HG03520 (cell line): ENCODE measurements at regions not wholly inside any gene's neighbourhood (a gene's known extent, or its start where the extent isn't known, plus 50 kb on each side); places are given as distances from the start of the nearest gene placed in this dataset.
"Not testable (repeated sequence)": the region's sequence is repeated elsewhere in the genome, so short reads cannot be mapped to it uniquely, and the experiment has no call there.

Experiments
- ATAC-seq: cut with Tn5 transposase; IDR thresholded peaks from one replicate; pipeline ENCODE4 v1.9.1; 2021; ENCODE audit warnings: mild to moderate bottlenecking, moderate library complexity; ENCODE audit not compliant: unreplicated experiment

DNA sequence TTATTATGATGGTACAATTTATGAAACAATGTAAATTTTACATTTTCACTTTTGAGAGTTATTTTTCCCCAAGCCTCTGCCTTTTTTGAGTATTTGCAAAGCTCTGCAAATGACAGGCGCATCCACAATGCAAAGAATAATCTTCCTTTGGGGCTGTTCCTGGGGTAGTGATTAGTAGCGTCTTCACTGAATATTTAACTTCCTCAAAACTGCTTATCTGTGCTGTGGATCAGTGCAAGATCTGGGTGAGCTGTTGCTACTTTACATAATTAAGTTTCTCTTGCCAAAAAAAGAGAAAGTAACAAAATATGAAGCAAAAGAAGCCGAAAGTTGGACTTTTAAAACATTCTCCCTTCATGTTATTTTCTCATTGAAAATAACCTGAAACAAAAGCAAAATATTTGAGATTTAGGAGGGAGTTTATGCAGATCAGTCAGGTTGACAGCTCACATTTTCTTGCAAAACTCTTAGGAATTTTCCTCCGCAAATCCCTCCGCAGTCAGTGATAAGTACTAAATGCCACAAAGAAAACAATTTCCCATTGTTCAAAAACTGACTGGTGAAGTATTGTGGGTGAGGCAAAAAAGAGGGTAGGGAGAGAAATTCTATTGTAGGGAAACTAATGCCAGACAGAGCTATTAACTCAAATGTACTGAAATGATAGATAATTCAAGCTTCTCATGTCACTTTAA is 276.4 kb upstream of the B3GALT2 start:
- ATAC-seq = no peak

DNA sequence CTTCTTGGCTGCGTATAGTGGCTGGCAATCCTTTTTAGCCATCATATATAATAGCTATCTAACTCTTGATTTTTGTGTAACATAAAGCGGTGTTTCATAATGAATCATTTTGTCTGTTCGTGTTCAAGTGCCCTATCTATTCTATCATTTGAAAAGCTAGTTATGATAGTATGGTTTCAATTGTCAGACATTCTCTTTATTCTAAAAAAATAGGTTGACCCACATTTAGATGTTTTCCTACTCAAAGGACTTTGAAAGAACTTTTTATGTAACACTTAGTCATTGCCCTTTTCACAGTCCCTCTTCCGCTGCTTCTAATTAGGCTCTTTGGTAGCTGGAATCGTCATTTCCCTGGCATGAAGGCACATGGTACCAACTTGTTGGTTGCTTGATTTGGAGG is 272.2 kb upstream of the B3GALT2 start:
- no peak for ATAC-seq

DNA sequence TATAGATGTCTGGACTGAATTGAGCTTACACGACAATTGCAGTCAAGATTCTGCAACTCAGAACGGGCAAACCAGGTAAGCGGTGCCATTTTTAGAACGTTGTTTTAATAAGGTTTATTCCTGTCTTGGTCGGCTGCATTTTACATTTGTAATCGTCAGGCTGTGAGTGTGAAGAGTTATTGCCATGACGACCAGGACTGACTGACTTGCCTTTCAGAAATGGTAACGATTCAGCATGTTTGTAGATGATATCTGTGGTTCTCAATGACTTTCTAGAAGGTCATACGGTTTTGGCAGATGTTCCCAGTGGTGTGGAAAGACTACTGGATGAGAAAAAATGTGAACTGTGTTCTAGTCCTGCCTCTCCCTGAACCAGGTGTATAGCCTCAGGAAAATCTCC is 271.3 kb upstream of the B3GALT2 start:
- ATAC-seq = no peak

- ATAC-seq = no peak
Measured at GRCh38 chr1:193456811-193457280, 270.4 kb upstream of the B3GALT2 start.

- ATAC-seq = no peak
Measured at GRCh38 chr1:193451606-193452005, 265.2 kb upstream of the B3GALT2 start.

GRCh38 chr1:193451001-193451400 is 264.6 kb upstream of the B3GALT2 start:
- ATAC-seq = no peak

DNA sequence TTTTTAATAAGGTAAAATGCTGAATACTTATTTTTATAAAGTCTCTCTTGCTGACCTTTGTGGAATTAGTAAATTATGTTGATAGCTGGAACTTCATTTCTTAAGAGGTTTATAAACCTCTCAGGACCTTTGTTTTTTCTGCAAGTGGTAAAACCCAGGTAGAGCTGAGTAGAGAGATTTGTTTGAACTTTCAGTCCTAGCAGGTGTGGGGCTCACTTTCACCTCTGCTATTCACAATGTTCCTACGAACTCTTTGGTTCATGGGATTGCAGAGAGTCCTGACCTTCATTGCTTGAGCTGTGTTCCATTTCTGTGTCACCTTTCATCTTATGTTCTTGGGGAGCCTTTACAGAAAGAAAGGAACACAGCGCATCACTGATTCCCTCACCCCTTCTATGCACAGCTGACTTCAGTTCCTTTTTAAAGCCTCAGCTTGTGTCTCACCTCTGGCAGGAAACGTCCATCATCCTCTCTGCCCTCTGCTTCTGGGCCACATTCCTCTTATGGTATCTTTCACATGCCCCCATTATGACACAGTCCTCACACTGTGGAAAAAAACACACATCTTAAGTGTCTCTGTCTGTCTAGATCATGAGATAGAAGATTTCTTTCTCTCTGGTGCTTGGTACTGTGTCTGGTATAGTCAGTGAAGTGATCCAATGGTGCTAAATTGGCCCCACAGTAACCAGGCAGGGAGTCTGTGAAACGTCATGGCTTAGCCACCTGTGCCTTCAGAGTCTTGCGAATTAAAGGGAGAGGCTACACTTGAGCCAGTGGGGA is 262.5 kb upstream of the B3GALT2 start:
- ATAC-seq = peak; percentile 79

GRCh38 chr1:193443886-193444285 is 257.5 kb upstream of the B3GALT2 start:
- no peak for ATAC-seq

- ATAC-seq = peak; percentile 84
Measured at GRCh38 chr1:193438771-193439170, 252.4 kb upstream of the B3GALT2 start.

DNA sequence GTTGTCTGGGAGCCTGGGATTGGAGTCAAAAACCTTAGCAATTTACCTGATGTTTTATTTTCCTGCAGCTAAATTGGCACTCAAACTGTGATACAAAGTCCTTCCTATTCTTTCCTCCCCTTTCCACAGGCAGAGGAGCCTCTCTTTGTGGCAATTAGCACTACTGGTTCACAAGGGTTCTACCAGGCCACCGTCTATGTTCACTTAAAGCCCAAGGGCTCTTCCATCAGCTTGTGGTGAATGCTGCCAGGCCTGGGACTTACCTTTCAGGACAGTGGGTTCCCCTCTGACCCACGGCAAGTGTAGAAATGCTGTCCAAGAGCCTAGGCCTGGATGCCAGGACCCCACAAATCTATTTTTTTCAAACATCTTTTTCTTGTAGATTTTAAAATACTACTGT is 251.9 kb upstream of the B3GALT2 start:
- ATAC-seq = peak; percentile 6

GRCh38 chr1:193437785-193438184 is 251.4 kb upstream of the B3GALT2 start:
- peak; percentile 79 for ATAC-seq

- not testable (repeated sequence) for ATAC-seq
Measured at GRCh38 chr1:193437333-193437732, 250.9 kb upstream of the B3GALT2 start.

DNA sequence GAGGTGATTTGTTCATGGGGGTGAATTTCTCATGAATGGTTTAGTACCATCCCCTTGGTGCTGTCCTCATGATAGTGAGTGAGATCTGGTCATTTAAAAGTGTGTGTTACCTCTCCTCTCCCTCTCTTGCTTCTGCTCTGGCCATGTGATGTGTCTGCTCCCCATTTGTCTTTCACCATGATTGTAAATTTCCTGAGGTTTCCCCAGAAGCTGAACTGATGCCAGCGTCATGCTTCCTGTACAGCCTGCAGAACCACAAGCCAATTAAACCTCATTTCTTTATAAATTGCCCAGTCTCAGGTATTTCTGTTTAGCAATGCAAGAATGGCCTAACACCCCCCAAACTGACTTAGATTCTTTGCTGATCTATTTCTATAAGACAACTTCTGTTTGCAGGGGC is 249.4 kb upstream of the B3GALT2 start:
- ATAC-seq = no peak

DNA sequence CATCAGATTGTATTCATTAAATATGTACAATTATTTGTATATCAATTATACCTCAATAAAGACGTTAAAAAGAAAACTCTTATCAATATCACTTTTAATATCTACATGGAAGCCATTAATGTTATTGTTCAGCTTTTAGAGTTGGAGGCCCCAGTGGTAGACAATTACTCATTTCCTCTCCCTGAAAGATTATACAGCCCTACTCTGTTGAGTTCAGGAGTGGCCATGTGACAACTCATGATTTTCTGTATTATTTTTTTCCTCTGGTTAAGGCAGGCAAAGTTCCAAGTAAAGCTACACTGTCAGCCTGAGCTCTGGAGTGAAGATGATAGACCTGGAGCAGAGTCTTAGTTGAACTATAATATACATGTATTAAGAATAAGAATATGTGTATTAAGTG is 247.9 kb upstream of the B3GALT2 start:
- no peak for ATAC-seq

GRCh38 chr1:193433599-193433998 is 247.2 kb upstream of the B3GALT2 start:
- no peak for ATAC-seq

DNA sequence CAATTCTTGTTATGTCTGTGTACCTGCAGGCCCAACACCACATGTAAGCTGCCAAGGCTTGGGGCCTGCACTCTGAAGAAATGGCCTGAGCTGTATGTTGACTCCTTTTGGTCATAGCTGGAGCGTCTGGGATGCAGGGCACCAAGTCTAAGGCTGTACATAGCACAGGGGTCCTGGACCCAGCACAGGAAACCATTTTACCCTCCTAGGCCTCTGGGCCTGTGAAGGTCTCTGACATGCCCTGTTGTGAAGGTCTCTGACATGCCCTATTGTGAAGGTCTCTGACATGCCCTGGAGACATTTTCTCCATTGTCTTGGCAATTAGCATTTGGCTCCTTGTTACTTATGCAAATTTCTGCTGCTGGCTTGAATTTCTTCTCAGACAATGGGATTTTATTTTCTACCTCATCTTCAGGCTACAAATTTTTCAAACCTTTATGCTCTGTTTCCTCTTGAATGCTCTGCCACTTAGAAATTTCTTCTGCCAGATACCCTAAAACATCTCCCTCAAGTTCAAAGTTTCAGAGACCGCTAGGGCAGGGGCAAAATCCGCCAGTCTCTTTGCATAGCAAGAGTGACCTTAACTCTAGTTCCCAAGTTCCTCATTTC is 246.7 kb upstream of the B3GALT2 start:
- ATAC-seq = no peak

DNA sequence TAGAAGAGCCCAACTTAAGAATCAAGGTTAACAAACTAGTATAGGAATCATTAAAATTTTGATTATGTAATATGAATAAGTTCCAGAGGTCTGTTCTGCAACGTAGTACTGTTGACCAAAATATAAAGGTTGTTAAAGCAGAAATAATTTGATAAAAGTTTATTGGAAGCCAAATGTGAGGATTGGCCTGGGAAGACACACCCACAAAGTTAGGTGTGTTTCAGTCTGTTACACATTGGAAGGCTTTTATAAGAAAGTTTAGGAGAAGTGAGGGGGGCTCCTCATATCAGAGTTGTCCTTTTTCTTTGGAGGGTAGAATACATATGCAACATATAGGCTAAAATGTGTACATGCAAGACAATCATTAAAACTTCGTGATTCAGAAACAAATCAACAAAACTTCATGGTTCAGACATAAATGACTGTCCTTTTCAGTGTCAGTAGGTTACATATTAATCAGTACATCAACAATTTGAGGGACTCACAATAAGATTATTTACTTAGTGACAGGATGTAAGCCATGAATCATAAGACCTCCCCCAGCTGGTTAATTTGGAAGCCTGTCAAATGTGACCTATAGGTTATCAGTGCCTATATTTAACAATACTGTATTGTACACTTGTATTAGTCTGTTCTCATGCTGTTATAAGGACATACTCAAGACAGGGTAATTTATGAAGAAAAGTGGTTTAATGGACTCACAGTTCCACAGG is 245.0 kb upstream of the B3GALT2 start:
- ATAC-seq = no peak

DNA sequence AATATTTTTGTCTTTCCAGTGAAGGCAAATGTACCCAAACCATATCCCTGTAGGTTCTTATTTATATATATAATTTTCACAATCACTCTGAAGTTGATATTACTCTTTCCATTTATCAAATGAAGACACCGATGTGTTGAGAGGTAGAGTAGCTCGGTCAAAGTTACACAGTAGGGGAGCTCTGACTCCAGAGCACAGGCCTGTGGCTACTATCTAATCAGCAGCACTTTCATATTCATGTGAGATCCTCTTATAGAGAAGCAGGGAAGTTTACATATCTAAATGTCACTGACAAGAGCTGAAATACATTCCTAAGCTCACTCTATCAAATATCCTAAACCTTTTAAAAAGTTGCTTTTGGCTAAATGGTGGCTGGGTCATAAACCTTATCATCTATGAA is 241.1 kb upstream of the B3GALT2 start:
- no peak for ATAC-seq

- no peak for ATAC-seq
Measured at GRCh38 chr1:193426061-193426460, 239.6 kb upstream of the B3GALT2 start.

DNA sequence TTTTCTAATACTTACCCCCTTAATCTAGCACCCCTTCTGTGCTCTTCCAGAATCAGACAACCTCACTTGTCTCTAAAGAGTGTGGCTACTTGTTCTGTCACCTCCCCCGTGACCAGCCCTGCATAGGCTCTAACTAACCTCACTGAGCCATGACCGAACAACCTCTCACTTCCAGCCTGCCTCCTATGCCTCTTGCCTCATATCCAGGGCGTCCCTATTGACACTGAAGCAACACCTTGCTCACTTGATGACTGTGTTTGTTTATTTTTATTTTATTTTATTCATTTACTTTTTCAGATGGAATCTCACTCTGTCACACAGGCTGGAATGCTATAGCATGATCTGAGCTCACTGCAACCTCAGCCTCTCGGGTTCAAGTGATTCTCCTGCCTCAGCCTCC is 235.1 kb upstream of the B3GALT2 start:
- ATAC-seq = no peak

- no peak for ATAC-seq
Measured at GRCh38 chr1:193419295-193419694, 232.9 kb upstream of the B3GALT2 start.

GRCh38 chr1:193418745-193419058 is 232.3 kb upstream of the B3GALT2 start:
- no peak for ATAC-seq
